Suprapubic skin (tissue), 4 donors: ENCODE measurements at regions not wholly inside any gene's neighbourhood (a gene's known extent, or its start where the extent isn't known, plus 50 kb on each side); places are given as distances from the start of the nearest gene placed in this dataset.

ENCODE experiments used
- DNase-seq, 2 donors: peaks; one replicate each; pipeline ENCODE4 v3.0.0-alpha.2; 2019; ENCODE audit warnings: low spot score in 2 of 2
- H3K27ac ChIP-seq: fragments of 200-600 bp; sonication (generic); one replicate; pipeline ENCODE4 v1.5.1; 2019
- H3K27me3 ChIP-seq: fragments of 200-600 bp; sonication (generic); one replicate; pipeline ENCODE4 v1.5.1; 2019
- H3K36me3 ChIP-seq: fragments of 200-600 bp; sonication (generic); one replicate; pipeline ENCODE4 v1.5.1; 2019
- H3K4me1 ChIP-seq: fragments of 200-600 bp; sonication (generic); one replicate; pipeline ENCODE4 v1.5.1; 2019
- H3K4me3 ChIP-seq: fragments of 200-600 bp; sonication (generic); one replicate; pipeline ENCODE4 v1.5.1; 2019; ENCODE audit warnings: mild to moderate bottlenecking
- H3K9me3 ChIP-seq: fragments of 200-600 bp; sonication (generic); one replicate; pipeline ENCODE4 v1.5.1; 2019
- EP300 ChIP-seq: sonication (generic); formaldehyde crosslinking; IDR thresholded peaks from one replicate; pipeline ENCODE4 v1.6.1; 2017; ENCODE audit warnings: antibody characterized with exemption
- POLR2A ChIP-seq, 2 donors: fragments of 450-650 bp; IDR thresholded peaks; one replicate each; pipeline ENCODE4 v1.6.1; 2017; ENCODE audit warnings: antibody characterized with exemption in 2 of 2, mild to moderate bottlenecking in 2 of 2, moderate library complexity in 2 of 2
- POLR2AphosphoS5 ChIP-seq, 3 donors: sonication (generic); formaldehyde crosslinking; IDR thresholded peaks; one replicate each; pipeline ENCODE4 v1.6.1; 2017; ENCODE audit warnings: antibody characterized with exemption in 3 of 3
- WGBS: methylation state at CpG from one replicate; pipeline ENCODE4 v1.1.5; 2018; 5-methylcytosine and 5-hydroxymethylcytosine counted together
- TF ChIP-seq, protein P1 (sequence below), 2 donors: fragments of 200-600 bp in 1 of 2; fragments of 450-650 bp in 1 of 2; sonication (generic) in 1 of 2; IDR thresholded peaks; one replicate each; pipeline ENCODE4 v1.5.1; 2016 to 2019; ENCODE audit warnings: antibody characterized with exemption in 2 of 2, mild to moderate bottlenecking in 1 of 2, moderate library complexity in 1 of 2

DNA sequence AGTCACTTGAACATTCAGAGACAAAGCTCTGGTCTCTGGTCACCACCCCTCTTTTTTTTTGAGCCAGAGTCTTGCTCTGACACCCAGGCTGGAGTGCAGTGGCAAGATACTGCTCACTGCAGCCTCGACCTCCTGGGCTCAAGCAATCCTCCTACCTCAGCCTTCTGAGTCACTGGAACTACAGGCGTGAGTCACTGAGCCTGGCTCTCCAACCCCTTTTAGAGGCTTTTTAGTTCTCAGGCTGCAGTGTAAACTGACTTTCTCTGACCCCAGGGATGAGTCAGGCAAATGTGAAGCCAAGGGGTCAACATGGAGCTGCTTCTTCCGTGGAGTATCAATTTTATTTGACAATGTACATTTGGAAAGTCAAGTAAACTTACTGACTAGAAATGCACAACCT is 229.2 kb downstream of the PTTG2 start:
- TF ChIP-seq POLR2AphosphoS5 (IDR thresholded peaks at IDR 0.05) (no peak), EP300 (no peak), POLR2A (IDR thresholded peaks at IDR 0.05) (no peak)
- TF ChIP-seq, protein P1, sequence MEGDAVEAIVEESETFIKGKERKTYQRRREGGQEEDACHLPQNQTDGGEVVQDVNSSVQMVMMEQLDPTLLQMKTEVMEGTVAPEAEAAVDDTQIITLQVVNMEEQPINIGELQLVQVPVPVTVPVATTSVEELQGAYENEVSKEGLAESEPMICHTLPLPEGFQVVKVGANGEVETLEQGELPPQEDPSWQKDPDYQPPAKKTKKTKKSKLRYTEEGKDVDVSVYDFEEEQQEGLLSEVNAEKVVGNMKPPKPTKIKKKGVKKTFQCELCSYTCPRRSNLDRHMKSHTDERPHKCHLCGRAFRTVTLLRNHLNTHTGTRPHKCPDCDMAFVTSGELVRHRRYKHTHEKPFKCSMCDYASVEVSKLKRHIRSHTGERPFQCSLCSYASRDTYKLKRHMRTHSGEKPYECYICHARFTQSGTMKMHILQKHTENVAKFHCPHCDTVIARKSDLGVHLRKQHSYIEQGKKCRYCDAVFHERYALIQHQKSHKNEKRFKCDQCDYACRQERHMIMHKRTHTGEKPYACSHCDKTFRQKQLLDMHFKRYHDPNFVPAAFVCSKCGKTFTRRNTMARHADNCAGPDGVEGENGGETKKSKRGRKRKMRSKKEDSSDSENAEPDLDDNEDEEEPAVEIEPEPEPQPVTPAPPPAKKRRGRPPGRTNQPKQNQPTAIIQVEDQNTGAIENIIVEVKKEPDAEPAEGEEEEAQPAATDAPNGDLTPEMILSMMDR (IDR thresholded peaks at IDR 0.05): no peak
- Histone ChIP-seq H3K9me3 (no peaks in the 10 kb centered on the region), H3K27me3 (no peaks in the 10 kb centered on the region), H3K4me1 (peaks cover 49% of the 10 kb centered on the region), H3K36me3 (no peaks in the 10 kb centered on the region), H3K4me3 (no peak overlapping the region), H3K27ac (no peak overlapping the region)
- WGBS: 72% methylated on average over 3 of the region's 3 CpGs
- DNase-seq: no peak

DNA sequence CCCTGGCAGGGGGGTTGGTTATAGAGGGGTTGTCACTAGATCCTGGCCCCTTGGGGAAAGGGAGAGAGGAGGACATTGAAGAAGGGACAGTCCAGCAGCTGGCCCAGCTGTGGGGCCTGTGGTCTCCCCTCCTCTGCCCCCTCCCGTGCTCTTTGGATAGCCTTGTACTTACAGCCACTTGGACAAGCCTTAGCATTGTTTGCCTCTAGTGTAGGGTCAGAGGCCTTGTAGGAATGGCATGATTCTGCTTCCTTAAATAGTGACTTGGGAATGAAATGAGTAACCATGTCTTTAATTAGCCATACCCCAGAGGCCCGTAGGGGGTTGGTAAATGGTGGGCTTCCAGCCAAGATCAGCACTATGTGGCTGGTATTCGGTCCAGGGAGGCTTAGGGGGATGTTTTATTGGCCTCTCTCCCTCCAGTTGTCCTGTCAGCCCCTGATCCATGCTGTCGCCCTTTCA is 230.6 kb downstream of the PTTG2 start:
- H3K9me3 ChIP-seq: no peaks in the 10 kb centered on the region
- TF ChIP-seq POLR2A (IDR thresholded peaks at IDR 0.05): no peak
- TF ChIP-seq, protein P1 (IDR thresholded peaks at IDR 0.05): no peak
- no peak for TF ChIP-seq POLR2AphosphoS5 (IDR thresholded peaks at IDR 0.05)
- TF ChIP-seq EP300: no peak
- WGBS: 34% methylated on average over 3 of the region's 4 CpGs
- H3K36me3 ChIP-seq: no peaks in the 10 kb centered on the region
- H3K4me3 ChIP-seq: no peak overlapping the region
- DNase-seq: no peak
- H3K27me3 ChIP-seq: no peaks in the 10 kb centered on the region
- H3K4me1 ChIP-seq: peaks cover 49% of the 10 kb centered on the region
- H3K27ac ChIP-seq: no peak overlapping the region

DNA sequence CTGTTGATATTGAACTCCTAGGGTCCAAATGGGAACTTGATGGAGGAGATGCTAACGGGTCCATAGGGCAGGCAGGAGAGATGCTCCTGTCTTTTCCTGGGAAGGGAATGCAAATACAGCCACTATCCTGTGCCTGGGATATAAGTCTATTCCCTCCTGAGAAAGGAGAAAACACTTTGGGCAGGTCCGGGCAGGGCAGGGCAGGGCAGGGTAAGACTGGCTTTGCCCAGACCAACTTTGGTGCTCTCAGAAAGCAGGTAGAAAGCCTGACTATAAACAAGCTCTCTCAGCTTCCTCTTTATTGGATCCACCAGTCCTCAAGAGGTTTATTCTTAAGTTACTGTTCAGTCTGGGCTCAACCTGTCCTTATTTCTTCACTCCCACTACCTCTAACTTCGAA is 232.3 kb downstream of the PTTG2 start:
- Histone ChIP-seq H3K4me1 (peaks cover 49% of the 10 kb centered on the region), H3K36me3 (no peaks in the 10 kb centered on the region), H3K4me3 (no peak overlapping the region), H3K27me3 (no peaks in the 10 kb centered on the region), H3K9me3 (no peaks in the 10 kb centered on the region), H3K27ac (no peak overlapping the region)
- no peak for DNase-seq
- 66% methylated on average over 3 of the region's 3 CpGs for WGBS
- no peak for TF ChIP-seq EP300
- TF ChIP-seq POLR2A (IDR thresholded peaks at IDR 0.05): no peak

DNA sequence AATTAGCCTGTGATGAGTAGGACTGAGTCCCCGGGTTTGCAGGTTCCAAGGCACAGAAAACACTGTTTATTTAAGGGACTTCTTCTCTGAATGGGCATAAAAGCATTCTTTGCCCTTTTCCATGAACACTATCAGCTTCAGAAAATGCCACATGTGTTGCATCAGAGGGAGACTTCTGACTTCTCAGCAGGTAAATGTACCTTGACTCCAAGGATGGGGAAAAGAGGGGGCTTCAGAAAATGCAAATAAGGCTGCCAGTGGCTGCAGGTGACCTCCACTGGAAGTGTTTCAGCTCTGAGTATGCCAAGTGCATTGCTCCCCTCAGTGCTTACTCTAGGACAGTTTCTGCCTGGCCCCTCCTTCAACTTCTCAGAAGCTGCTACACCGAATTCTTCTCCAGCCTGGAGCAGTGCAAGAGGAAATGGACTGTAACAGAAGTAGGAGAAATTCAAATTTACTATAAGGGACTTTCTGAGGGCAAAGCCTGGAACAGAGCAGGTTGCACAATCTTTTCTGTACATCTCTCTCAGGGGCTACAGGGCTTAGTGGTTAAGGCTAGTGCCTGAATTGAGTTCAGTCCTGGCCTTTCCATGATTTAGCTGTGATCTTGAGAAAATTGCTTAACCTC is 233.2 kb downstream of the PTTG2 start:
- Histone ChIP-seq H3K4me1 (peaks cover 47% of the 10 kb centered on the region), H3K36me3 (no peaks in the 10 kb centered on the region), H3K4me3 (no peak overlapping the region), H3K9me3 (no peaks in the 10 kb centered on the region), H3K27ac (no peak overlapping the region), H3K27me3 (no peaks in the 10 kb centered on the region)
- 48% methylated on average over 2 of the region's 2 CpGs for whole genome bisulfite sequencing
- TF ChIP-seq POLR2AphosphoS5 (IDR thresholded peaks at IDR 0.05) (no peak), POLR2A (IDR thresholded peaks at IDR 0.05) (no peak), EP300 (no peak)
- TF ChIP-seq, protein P1 (IDR thresholded peaks at IDR 0.05): no peak
- DNase-seq: no peak

DNA sequence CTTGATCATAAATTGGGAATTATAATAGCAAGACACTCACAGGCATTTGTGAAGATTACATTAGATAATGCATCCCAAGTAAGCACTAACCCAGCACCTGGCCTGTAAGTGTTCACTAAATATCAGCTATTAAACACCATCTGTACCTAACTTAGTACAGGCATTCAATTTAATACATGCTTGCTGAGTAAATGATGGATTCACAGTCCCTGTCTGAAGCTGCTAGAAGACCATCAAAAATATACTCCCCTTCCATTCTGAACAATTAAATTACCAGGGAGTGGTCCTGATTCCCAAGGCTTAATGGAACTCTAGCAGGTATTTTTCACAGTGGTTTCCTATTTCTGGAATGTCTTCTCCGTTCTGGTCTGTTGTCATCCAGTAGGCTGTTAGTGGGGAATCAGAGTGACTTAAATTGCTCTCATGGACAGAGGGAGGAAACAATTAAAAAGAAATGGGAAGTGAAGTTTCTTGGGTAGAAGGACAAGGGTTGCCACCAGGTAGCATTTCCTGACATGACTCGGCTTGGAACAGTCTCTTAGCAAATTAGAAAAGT is 233.9 kb downstream of the PTTG2 start:
- Histone ChIP-seq H3K27me3 (no peaks in the 10 kb centered on the region), H3K9me3 (no peaks in the 10 kb centered on the region), H3K4me3 (no peak overlapping the region), H3K27ac (no peak overlapping the region), H3K4me1 (peaks cover 39% of the 10 kb centered on the region), H3K36me3 (no peaks in the 10 kb centered on the region)
- 78% methylated on average over 2 of the region's 2 CpGs for WGBS
- DNase-seq: no peak
- TF ChIP-seq, protein P1 (IDR thresholded peaks at IDR 0.05): no peak
- TF ChIP-seq POLR2AphosphoS5 (IDR thresholded peaks at IDR 0.05): no peak
- TF ChIP-seq POLR2A (IDR thresholded peaks at IDR 0.05): no peak
- TF ChIP-seq EP300: no peak
